Tibial nerve (tissue), 4 donors: ENCODE measurements at regions not wholly inside any gene's neighbourhood (a gene's known extent, or its start where the extent isn't known, plus 50 kb on each side); places are given as distances from the start of the nearest gene placed in this dataset.

Experiments
- EP300 ChIP-seq, 2 donors: sonication (generic); formaldehyde crosslinking; IDR thresholded peaks; one replicate each; pipeline ENCODE4 v1.6.1; 2017; ENCODE audit warnings: antibody characterized with exemption in 2 of 2, mild to moderate bottlenecking in 1 of 2
- TF ChIP-seq, protein P1 (sequence below), 5 experiments: fragments of 200-600 bp in 3 of 5; fragments of 450-650 bp in 2 of 5; sonication (generic) in 3 of 5; IDR thresholded peaks; one replicate each; pipeline ENCODE4 v1.5.1; 2016 to 2019; ENCODE audit warnings: antibody characterized with exemption in 5 of 5, mild to moderate bottlenecking in 3 of 5, moderate library complexity in 2 of 5

DNA sequence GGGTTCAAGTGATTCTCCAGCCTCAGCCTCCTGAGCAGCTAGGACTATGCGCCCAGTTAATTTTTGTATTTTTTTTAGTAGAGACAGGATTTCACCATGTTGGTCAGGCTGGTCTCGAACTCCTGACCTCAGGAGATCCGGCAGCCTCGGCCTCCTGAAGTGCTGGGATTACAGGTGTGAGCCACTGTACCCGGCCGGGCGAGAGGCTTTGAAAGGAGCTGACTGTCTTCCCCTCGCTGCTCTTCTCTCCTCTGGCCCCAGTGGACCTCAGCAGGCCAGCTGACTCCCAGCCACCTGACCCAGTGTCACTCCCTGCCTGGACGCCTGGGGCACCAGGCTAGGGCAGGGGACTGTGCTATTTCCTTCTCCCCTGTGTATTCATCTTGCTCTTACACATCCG lies 89.5 kb upstream of the ANKRD55 start:
- TF ChIP-seq, protein P1, sequence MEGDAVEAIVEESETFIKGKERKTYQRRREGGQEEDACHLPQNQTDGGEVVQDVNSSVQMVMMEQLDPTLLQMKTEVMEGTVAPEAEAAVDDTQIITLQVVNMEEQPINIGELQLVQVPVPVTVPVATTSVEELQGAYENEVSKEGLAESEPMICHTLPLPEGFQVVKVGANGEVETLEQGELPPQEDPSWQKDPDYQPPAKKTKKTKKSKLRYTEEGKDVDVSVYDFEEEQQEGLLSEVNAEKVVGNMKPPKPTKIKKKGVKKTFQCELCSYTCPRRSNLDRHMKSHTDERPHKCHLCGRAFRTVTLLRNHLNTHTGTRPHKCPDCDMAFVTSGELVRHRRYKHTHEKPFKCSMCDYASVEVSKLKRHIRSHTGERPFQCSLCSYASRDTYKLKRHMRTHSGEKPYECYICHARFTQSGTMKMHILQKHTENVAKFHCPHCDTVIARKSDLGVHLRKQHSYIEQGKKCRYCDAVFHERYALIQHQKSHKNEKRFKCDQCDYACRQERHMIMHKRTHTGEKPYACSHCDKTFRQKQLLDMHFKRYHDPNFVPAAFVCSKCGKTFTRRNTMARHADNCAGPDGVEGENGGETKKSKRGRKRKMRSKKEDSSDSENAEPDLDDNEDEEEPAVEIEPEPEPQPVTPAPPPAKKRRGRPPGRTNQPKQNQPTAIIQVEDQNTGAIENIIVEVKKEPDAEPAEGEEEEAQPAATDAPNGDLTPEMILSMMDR (IDR thresholded peaks at IDR 0.05) = no peak
- no peak for TF ChIP-seq EP300 (IDR thresholded peaks at IDR 0.05)
